OCI-LY3 (cell line): ENCODE measurements at regions not wholly inside any gene's neighbourhood (a gene's known extent, or its start where the extent isn't known, plus 50 kb on each side); places are given as distances from the start of the nearest gene placed in this dataset.
A peak's percentile ranks its signal among the peaks of the same experiment; 100 is the strongest.

Experiments used
- H2AFZ ChIP-seq: fragments of 200-600, 300-600 bp; shearing (Covaris generic); 2 replicates; pipeline ENCODE4 v1.6.0; 2014; ENCODE audit warnings: antibody characterized with exemption, low read depth, low read length
- H3K27ac ChIP-seq: fragments of 200-600, 300-600 bp; sonication (generic); 2 replicates; pipeline ENCODE4 v1.5.1; 2014; ENCODE audit warnings: mild to moderate bottlenecking, low read length, moderate library complexity, mixed read lengths
- H3K27me3 ChIP-seq: fragments of 200-600, 300-600 bp; sonication (generic); 2 replicates; pipeline ENCODE4 v1.6.1; 2014; ENCODE audit warnings: low read depth, low read length, mixed read lengths
- H3K36me3 ChIP-seq: fragments of 200-600, 300-600 bp; sonication (generic); replicated peaks from 2 replicates; pipeline ENCODE3; 2014; ENCODE audit warnings: low read depth, low read length, mixed read lengths
- H3K4me1 ChIP-seq: fragments of 300-600, 200-600 bp; sonication (generic); 2 replicates; pipeline ENCODE4 v1.6.1; 2014; ENCODE audit warnings: low read length, mixed read lengths
- H3K4me2 ChIP-seq: fragments of 200-600, 300-600 bp; sonication (generic); 2 replicates; pipeline ENCODE4 v1.6.1; 2014; ENCODE audit warnings: low read length, mixed read lengths
- H3K4me3 ChIP-seq: fragments of 300-600, 200-600 bp; sonication (generic); 2 replicates; pipeline ENCODE4 v1.5.1; 2014; ENCODE audit warnings: antibody characterized with exemption, mild to moderate bottlenecking, low read length, moderate library complexity
- H3K79me2 ChIP-seq: fragments of 300-600, 200-600 bp; shearing (Covaris generic); 2 replicates; pipeline ENCODE4 v1.6.1; 2014; ENCODE audit warnings: mild to moderate bottlenecking, low read length, mixed read lengths
- H3K9ac ChIP-seq: fragments of 300-600, 200-600 bp; shearing (Covaris generic); 2 replicates; pipeline ENCODE4 v1.6.0; 2014; ENCODE audit warnings: mild to moderate bottlenecking, low read length, moderate library complexity
- H3K9me3 ChIP-seq: fragments of 200-600, 300-600 bp; shearing (Covaris generic); 2 replicates; pipeline ENCODE4 v1.6.1; 2014; ENCODE audit warnings: low read length, mixed read lengths; ENCODE audit not compliant: insufficient read depth
- H4K20me1 ChIP-seq: fragments of 200-600, 300-600 bp; sonication (generic); 2 replicates; pipeline ENCODE4 v1.6.1; 2016; ENCODE audit warnings: low read length, mixed read lengths; ENCODE audit not compliant: insufficient read depth
- EZH2phosphoT487 ChIP-seq: fragments of 200-600 bp; shearing (Covaris generic); IDR thresholded peaks from 2 replicates; pipeline ENCODE4 v1.6.1; 2018; ENCODE audit warnings: antibody characterized with exemption, mixed run types, low read depth
- TF ChIP-seq, protein P1 (sequence below): fragments of 200-600, 300-600 bp; sonication (generic); IDR thresholded peaks from 2 replicates; pipeline ENCODE4 v1.5.1; 2014; ENCODE audit warnings: antibody characterized with exemption, low read length, low read depth

DNA sequence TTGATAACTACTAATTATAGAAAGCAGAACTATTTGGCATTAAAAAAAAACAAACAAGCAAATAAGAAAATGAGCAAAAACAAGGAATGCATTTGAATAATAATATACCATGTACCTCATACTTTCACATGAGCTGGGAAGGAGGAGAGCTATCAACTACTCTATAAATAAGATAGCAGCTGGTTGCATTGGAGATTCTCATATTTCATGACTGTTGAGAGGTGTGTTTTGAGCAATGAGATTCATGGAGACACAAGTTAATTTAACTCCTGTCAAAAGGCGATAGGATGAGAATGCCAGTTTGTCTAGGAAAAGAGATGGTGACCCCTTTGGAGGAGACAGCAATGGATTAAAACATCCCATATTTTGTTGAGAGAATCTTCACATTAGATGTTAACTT, 348.8 kb upstream of the SPTLC3 start:
- TF ChIP-seq, protein P1, sequence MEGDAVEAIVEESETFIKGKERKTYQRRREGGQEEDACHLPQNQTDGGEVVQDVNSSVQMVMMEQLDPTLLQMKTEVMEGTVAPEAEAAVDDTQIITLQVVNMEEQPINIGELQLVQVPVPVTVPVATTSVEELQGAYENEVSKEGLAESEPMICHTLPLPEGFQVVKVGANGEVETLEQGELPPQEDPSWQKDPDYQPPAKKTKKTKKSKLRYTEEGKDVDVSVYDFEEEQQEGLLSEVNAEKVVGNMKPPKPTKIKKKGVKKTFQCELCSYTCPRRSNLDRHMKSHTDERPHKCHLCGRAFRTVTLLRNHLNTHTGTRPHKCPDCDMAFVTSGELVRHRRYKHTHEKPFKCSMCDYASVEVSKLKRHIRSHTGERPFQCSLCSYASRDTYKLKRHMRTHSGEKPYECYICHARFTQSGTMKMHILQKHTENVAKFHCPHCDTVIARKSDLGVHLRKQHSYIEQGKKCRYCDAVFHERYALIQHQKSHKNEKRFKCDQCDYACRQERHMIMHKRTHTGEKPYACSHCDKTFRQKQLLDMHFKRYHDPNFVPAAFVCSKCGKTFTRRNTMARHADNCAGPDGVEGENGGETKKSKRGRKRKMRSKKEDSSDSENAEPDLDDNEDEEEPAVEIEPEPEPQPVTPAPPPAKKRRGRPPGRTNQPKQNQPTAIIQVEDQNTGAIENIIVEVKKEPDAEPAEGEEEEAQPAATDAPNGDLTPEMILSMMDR, result no peak
- TF ChIP-seq EZH2phosphoT487, result no peak
- Histone ChIP-seq H3K9me3 (no peaks in the 10 kb centered on the region), H3K4me2 (no peak overlapping the region), H2AFZ (no peak overlapping the region), H3K36me3 (no peaks in the 10 kb centered on the region), H3K4me3 (no peak overlapping the region), H3K79me2 (no peaks in the 10 kb centered on the region), H3K27ac (no peak overlapping the region), H4K20me1 (no peaks in the 10 kb centered on the region), H3K27me3 (no peaks in the 10 kb centered on the region), H3K9ac (no peak overlapping the region), H3K4me1 (no peaks in the 10 kb centered on the region)

DNA sequence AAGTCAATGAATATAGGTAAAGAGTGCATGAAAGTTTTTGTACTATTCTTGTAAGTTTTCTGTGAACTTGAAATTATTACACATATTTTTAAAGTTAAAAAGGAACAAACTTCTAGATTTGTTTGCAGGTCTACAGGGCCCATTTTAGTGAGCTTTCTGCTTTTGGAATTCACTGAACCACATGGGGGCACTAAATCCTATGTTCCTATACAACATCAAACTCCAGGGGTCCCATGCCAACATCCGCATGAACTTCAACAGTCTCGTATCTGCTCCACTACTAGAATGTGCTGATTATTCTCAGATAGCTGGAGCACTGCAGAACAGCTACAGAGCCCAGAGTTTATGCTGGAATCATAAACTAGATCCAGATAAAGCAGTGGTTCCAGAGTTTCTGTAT, 347.9 kb upstream of the SPTLC3 start:
- no peaks in the 10 kb centered on the region for H3K27me3 ChIP-seq

DNA sequence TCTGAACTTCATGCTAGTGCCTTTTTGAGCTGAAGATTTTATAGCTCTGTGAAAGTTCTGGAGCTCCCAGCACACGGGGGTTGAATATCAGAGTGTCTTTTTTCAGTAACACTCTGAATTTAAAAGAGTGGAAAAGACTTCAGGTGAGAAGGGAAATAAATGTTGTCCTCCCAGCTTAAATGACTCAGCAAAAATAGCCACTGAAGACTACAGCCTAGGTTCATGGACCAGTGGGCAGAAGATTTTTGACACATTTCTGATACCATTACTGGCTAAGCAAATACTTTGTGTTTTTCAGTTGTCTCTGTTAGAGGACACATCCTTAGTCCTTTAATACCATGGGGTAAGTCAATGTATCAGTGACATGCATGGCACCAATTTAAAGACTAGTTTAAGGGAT, 338.5 kb upstream of the SPTLC3 start:
- Histone ChIP-seq H3K4me2 (no peak overlapping the region), H3K27me3 (no peaks in the 10 kb centered on the region), H3K36me3 (no peaks in the 10 kb centered on the region)

More for the DNA sequence above, 347.9 kb upstream of the SPTLC3 start:
- no peak overlapping the region for H2AFZ ChIP-seq
- no peak overlapping the region for H3K4me2 ChIP-seq
- H3K9ac ChIP-seq, result no peak overlapping the region
- no peaks in the 10 kb centered on the region for H3K79me2 ChIP-seq
- H3K27ac ChIP-seq, result no peak overlapping the region
- H3K4me1 ChIP-seq, result no peaks in the 10 kb centered on the region
- TF ChIP-seq, protein P1, result peak; percentile 33
- no peak for TF ChIP-seq EZH2phosphoT487
- no peak overlapping the region for H3K4me3 ChIP-seq
- no peaks in the 10 kb centered on the region for H3K36me3 ChIP-seq
- no peaks in the 10 kb centered on the region for H3K9me3 ChIP-seq
- no peaks in the 10 kb centered on the region for H4K20me1 ChIP-seq

DNA sequence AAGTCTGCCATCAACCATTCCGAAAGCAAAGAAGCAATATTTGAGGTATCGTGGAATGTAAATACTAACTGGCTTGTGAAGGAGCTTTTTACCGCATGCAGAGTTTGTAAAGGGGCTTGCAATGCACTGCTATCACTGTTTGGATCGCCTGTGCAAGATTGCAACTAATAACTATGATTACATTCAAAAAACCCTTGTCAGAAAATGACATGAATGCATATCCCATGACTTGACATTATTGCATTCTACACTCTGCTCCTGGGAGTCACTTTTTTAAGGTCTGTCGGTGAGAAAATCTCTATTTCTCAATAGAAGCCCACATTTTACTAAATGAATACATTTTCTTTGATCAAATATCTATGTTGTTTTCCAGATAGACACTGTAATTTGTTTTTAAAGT, 335.4 kb upstream of the SPTLC3 start:
- no peaks in the 10 kb centered on the region for H3K9me3 ChIP-seq
- no peaks in the 10 kb centered on the region for H4K20me1 ChIP-seq
- H3K27ac ChIP-seq, result no peak overlapping the region
- no peak overlapping the region for H3K9ac ChIP-seq
- TF ChIP-seq EZH2phosphoT487, result no peak
- TF ChIP-seq, protein P1, result no peak
- H3K36me3 ChIP-seq, result no peaks in the 10 kb centered on the region
- no peaks in the 10 kb centered on the region for H3K4me1 ChIP-seq
- H3K27me3 ChIP-seq, result no peaks in the 10 kb centered on the region
- no peak overlapping the region for H3K4me3 ChIP-seq
- H2AFZ ChIP-seq, result no peak overlapping the region
- no peaks in the 10 kb centered on the region for H3K79me2 ChIP-seq
- no peak overlapping the region for H3K4me2 ChIP-seq

More for the DNA sequence above, 338.5 kb upstream of the SPTLC3 start:
- Histone ChIP-seq H2AFZ (no peak overlapping the region), H4K20me1 (no peaks in the 10 kb centered on the region), H3K27ac (no peak overlapping the region), H3K4me1 (no peaks in the 10 kb centered on the region), H3K4me3 (no peak overlapping the region), H3K9ac (no peak overlapping the region), H3K9me3 (no peaks in the 10 kb centered on the region), H3K79me2 (no peaks in the 10 kb centered on the region)
- TF ChIP-seq EZH2phosphoT487, result no peak
- TF ChIP-seq, protein P1, result no peak
